Jurkat, Clone E6-1 (cell line): ENCODE measurements at regions not wholly inside any gene's neighbourhood (a gene's known extent, or its start where the extent isn't known, plus 50 kb on each side); places are given as distances from the start of the nearest gene placed in this dataset.
A peak's percentile ranks its signal among the peaks of the same experiment; 100 is the strongest.

Experiments used
- DNase-seq: peaks from one replicate; pipeline ENCODE4 v3.0.0-alpha.2; 2011; ENCODE audit warnings: low read depth, low spot score
- H3K4me3 ChIP-seq: 2 replicates; pipeline ENCODE4 v1.5.1; 2011; ENCODE audit warnings: mild to moderate bottlenecking, low read length, control low read depth, moderate library complexity

DNA sequence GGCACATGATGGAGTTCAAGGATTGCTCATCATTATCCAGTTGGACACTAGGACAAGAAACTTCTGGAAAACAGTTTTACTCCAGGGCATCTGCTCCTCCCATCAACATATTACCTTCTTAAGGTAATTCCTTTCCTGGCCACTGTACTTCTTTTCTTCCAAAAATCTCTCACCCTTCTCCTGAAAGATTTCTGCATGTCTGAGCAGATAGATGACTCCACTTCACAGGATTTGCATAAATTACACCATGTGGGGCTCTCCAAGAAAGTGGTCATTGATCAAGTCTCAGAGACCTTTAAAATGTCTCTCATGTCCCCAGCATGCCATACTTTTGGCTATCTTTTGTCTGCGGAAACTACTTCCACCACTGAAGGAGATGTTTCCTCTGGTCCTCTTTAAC lies 103.2 kb upstream of the TNFAIP3 start:
- H3K4me3 ChIP-seq: no peak overlapping the region
- no peak for DNase-seq

GRCh38 chr6:137764464-137764863 lies 102.6 kb upstream of the TNFAIP3 start:
- DNase-seq: no peak
- H3K4me3 ChIP-seq: no peak overlapping the region

DNA sequence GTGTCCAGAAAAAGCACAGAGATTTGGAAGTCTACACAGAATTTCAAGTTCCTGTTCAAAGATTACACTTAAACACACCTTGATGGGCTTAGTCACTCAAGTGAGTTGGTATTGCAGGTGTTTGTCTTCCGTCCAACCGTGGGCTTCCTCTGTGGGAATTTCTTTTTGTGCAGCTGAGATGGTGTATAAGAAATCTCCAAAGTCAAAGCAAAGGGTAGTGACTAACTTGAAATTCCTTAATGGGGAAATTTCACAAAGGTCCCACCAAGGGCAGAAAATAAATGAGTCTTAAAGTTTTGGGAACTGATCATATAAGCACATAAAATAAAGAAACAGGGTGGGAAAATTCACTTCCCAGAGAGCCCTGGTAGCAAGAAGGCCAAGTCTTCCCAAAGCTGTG lies 102.0 kb upstream of the TNFAIP3 start:
- DNase-seq: no peak
- H3K4me3 ChIP-seq: no peak overlapping the region

DNA sequence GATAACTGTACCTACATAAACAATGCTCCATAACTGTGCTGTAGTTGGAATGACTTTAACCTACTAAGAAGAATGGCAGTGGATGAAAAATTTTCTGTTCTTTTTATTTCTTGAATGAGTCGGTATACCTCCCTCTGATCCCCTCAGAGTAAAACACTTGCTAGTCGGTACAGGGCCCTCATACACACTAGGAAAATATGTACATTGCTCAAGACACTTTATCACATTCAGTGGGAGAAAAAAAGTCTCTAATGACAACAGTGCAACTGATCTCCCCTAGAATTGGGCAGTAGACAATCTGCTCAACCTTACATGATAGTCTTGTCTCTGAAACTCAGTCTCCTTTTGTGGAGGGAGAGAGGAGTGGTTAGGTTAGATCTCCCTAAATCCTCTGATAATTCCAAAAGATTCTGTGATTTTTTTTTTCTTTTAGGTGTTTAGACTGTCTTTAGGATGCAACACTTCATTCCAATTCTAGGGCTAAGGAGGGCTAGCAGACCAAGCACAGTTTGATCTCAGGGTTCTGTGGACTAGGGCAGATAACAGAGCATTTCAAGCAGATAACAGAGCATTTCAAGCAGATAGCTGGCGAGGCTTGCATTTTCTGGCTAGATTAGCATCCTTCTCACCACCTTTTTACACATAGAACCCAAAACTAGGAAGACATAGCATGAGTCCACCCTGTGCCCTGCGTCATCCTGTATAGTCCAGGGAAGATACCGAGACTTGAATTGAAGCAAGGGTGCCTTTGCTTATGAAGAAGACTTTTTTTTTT lies 100.3 kb upstream of the TNFAIP3 start:
- DNase-seq: no peak

DNA sequence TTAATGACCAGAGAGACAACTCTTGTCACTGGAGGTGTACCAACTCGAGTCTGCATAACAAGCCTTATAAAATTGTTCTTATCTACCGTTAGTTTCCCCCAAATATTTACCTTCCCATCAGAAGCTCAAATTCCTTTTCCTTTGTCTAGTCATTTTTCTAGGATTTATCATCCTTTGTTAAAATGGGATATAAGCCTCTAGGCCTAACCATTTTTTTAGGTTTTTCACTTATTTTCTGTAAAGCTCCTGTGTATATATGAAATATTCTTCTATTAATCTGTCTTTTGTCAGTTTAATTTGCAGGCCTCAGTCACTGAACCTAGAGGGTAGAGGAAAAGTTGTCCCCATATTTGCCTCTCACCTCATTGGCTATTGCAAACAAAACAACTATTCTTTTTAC lies 99.6 kb upstream of the TNFAIP3 start:
- no peak for DNase-seq
- H3K4me3 ChIP-seq: no peak overlapping the region

More for the DNA sequence above, 100.3 kb upstream of the TNFAIP3 start:
- H3K4me3 ChIP-seq: no peak overlapping the region

DNA sequence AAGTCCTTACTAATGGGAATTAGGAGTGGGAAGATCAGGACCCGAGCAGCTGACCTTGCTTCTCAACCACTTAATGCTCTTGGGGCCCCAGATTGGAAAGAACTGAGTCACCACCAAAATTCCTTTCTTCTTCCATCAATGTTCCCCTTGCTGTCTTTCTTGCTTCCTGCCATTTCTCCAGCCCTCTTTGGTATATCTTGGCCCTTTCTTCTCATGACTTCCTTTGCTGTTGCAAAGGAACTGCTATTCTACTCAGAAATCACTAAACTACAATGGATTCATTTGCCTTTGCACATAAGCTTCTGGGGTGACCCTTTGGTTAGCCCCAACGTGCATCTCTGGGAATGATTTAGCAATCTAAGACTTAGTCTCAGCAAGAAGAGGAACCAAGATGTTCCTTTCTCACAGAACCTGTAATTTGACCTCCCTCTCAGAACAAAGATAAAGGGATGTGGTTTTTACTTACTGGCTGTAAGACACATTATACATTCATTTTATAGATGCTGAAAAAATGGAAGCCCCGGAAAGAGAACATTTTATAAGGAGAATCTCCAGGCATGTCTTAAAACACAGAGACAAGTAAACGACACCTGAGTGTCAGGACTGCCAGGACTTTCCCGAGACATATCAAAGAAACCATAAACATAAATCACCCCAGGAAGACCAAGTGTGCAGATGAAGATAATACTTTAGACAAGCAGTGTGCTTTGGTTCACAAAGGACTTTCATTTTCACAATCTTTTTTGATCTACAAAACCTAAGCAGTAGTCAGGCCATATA lies 99.0 kb upstream of the TNFAIP3 start:
- peak; percentile 80 for DNase-seq
- peak overlapping the region; percentile 20; the same call in 1 of the 2 replicates for H3K4me3 ChIP-seq

- no peak overlapping the region for H3K4me3 ChIP-seq
- DNase-seq: no peak
These were observed 98.1 kb upstream of the TNFAIP3 start for GRCh38 chr6:137768935-137769334.

DNA sequence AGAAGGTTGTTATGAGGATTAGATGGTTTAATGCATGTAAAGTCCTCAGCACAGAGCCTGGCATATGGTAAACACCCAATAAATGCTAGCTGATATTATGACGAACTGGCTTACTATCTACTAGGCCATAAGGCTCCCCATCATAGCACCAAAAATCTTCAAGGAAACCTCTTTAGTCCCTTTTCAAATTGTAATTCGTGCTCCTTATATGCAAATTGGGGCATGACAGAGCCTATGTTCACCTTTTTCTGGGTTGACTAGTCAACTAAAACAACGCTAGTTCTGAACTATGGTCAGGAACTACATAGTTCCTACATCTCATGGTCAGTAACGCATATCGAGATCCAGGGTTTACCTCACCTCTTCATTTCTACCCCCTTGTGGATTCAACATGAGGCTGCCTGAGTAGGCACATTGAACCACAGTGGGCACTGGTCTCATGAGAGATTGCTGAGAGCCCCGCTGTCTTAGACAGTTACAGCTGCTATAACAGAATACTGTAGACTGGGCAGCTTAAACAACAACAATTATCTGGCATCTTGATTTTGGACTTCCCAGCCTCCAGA lies 97.2 kb upstream of the TNFAIP3 start:
- no peak overlapping the region for H3K4me3 ChIP-seq
- no peak for DNase-seq

GRCh38 chr6:137772541-137773250 lies 94.4 kb upstream of the TNFAIP3 start:
- no peak overlapping the region for H3K4me3 ChIP-seq
- no peak for DNase-seq

DNA sequence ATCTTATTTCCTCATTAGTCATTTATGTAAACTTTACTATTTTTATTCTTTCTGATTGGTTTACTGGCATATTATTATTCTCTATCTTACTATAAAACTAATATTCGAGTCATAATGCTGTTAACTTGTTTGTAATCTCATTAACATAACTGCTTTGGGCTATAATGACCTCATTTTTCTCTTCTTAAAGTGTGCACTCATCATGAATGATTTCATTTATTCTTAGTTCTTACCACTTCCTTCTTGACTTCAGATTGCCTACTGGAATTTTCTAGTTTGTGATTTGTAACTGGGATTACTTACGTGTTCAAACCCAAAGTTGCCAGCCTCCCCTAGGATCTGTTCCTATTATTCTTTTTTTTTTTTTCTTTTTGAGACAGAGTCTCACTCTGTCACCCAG lies 91.8 kb upstream of the TNFAIP3 start:
- DNase-seq: no peak
- H3K4me3 ChIP-seq: no peak overlapping the region

GRCh38 chr6:137775720-137776119 lies 91.3 kb upstream of the TNFAIP3 start:
- no peak for DNase-seq
- H3K4me3 ChIP-seq: no peak overlapping the region

GRCh38 chr6:137776256-137776655 lies 90.8 kb upstream of the TNFAIP3 start:
- no peak overlapping the region for H3K4me3 ChIP-seq

GRCh38 chr6:137776786-137777686 lies 90.0 kb upstream of the TNFAIP3 start:
- H3K4me3 ChIP-seq: no peak overlapping the region
- no peak for DNase-seq

More at GRCh38 chr6:137776256-137776655, 90.8 kb upstream of the TNFAIP3 start:
- no peak for DNase-seq

- H3K4me3 ChIP-seq: no peak overlapping the region
- no peak for DNase-seq
These were observed 89.4 kb upstream of the TNFAIP3 start for GRCh38 chr6:137777687-137778075.

- H3K4me3 ChIP-seq: no peak overlapping the region
- DNase-seq: no peak
These were observed 87.1 kb upstream of the TNFAIP3 start for GRCh38 chr6:137779982-137780381.

DNA sequence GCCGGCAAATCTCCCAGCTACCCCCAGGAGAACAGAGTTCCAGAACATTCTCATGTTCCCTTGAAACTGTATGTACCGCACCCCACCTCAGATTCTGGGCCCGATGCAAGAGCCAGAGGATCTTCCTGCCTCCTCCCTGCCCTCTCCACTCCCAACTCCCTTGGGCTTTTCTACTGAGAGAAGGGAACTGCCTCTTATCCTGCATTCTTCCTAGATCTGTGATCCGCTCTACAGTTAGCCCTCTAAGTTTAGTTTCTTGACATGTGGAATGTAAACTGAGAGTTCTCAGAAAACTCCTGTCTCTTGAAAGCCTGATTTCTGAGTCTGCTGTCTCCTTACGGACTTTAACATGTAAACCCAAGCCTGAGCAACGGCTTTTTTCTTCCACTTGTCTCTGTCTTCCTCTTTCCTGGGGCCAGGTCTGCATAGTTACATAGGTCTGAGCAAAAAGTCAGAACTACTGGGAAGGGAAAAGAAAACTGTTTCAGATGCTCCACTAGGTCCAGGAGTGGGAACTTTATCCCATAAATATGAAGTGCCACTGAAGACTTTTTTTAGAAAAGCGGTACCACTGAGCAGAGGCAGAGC lies 86.5 kb upstream of the TNFAIP3 start:
- H3K4me3 ChIP-seq: no peak overlapping the region
- DNase-seq: no peak

DNA sequence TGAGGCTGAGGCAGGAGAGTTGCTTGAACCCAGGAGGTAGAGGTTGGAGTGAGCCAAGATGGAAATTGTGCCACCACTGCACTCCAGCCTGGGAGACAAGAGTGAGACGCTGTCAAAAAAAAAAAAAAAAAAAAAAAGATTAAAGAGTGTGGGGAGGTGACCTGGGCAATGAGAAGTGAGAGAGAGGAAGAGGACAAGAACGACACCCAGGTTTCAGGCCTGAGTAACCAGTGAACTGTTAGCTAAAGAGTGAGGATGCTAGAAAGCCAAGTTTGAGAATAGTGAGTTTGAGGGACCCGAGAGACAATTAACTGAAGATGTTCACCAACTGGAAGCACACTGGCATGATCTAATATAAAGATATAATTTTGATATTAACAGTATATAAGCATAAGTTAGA lies 85.4 kb upstream of the TNFAIP3 start:
- no peak for DNase-seq
- no peak overlapping the region for H3K4me3 ChIP-seq
